ENCODE measurements at regions not wholly inside any gene's neighbourhood (a gene's known extent, or its start where the extent isn't known, plus 50 kb on each side); places are given as distances from the start of the nearest gene placed in this dataset.

GRCh38 chr18:78868330-78869316 is 111.0 kb upstream of the SALL3 start:
- TF ChIP-seq CTCF (IDR thresholded peaks at IDR 0.05; ENCODE audit: low read depth, low read length) (no peak), EZH2phosphoT487 (IDR thresholded peaks at IDR 0.05; ENCODE audit: low read depth) (no peak)
